SH-SY5Y (cell line): ENCODE measurements at regions not wholly inside any gene's neighbourhood (a gene's known extent, or its start where the extent isn't known, plus 50 kb on each side); places are given as distances from the start of the nearest gene placed in this dataset.

ENCODE experiments used
- GATA2 ChIP-seq: IDR thresholded peaks from 2 replicates; pipeline ENCODE4 v1.6.1; 2011; ENCODE audit warnings: mild to moderate bottlenecking, low read depth, low read length
- GATA3 ChIP-seq: IDR thresholded peaks from 2 replicates; pipeline ENCODE4 v1.6.1; 2011; ENCODE audit warnings: low read depth, mild to moderate bottlenecking, low read length, moderate library complexity

DNA sequence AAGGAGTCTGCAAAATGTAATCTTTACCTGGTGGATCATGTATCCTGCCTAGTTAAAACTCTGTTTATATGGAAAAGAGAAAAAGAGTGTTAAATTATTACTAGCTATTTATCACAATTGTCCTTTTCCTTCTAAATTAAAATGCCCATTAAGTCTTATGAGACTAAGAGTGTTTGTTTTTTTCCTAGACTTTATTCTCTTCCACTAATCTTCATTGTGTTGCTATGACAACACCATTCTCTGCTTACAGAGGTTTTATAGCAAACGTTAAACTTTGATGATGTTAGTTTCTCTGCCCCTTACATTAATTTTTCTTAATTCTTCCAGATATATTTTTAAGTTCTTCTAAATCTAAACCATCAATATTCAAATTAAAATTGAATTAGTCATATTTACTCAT is 420.8 kb downstream of the TBC1D32 start:
- TF ChIP-seq GATA2 (no peak), GATA3 (no peak)
